NCI-H2171 (cell line): ENCODE measurements at regions not wholly inside any gene's neighbourhood (a gene's known extent, or its start where the extent isn't known, plus 50 kb on each side); places are given as distances from the start of the nearest gene placed in this dataset.
"Not testable (repeated sequence)": the region's sequence is repeated elsewhere in the genome, so short reads cannot be mapped to it uniquely, and the experiment has no call there.

Experiments
- DNase-seq: peaks from one replicate; lab custom pipeline; 2025; lab: John Stamatoyannopoulos, UW

DNA sequence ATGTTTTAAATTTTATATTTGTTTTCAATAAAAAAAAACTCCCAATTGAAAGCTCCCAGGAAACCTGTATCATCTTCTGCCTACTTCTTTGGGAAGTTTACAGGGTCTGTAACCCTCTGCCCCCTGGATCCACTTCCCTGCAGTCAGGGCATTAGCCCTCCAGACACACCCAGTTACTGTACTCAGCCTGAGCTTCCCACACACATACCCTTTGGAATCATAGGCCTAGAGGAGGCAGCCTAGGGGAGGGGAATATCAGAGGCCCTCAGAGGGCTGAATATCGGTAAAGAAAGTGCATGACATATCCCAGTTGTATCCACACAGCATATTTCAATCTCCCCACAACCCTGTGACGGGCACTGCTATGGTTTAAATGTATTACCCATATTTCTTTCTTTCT, 56.2 kb upstream of the TFPI start:
- not testable (repeated sequence) for DNase-seq

DNA sequence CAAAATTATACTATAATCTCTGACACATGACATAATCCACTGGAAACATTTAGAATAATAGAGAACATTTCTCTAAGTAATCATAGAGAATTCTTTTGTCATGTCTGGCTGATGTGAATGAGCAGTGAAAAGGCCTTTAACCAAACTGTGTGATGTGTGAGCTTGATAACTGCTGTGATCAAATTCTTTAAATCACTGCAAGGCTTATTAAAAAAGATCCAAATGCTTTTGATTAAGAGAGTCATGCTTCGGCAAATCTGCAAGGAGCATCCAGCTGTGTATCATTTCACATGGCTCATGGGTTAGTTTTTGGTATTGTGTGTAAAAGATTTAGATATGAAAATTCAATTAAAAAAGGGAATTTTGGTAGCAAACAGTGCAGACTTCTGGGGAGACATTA, 58.6 kb upstream of the TFPI start:
- DNase-seq, result no peak

GRCh38 chr2:187614756-187615155, 60.5 kb upstream of the TFPI start:
- no peak for DNase-seq

DNA sequence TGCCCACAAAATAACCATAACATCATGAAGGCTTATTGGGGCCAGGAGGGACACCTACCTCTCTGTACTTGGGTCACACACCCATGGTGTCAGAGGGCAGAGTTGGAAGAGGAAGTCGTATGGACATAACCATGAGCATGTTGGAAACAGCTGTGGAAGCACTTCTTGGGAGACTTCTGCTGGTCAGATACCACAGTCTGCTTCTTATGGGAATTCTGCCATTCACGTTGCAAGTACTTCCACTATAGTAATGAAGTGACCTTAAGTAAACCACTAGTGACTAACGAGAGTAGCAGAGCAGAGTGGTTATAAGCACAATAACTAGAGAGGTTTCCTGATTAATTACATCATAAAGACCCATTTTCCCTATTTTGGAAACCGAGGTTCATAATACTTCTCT, 61.1 kb upstream of the TFPI start:
- no peak for DNase-seq

- no peak for DNase-seq
These were observed 61.7 kb upstream of the TFPI start for GRCh38 chr2:187615902-187616301.

DNA sequence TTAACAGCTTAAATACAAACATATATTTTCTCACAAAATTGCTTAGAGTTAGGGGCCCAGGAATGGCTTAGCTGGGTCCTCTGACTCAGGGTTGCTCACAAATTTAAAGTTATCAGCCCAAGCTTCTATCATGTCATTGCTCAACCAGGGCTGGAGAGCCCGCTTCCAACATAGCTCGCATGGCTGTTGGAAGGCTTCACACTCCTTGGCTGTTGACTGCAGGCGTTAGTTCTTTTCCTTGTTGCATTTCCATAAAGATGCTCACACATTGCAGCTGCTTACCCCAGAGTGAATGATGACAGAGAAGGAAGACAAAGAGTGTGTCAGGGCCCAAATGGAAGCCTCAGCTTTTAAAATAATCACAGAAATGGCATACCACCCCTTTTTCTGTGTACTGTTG, 62.9 kb upstream of the TFPI start:
- DNase-seq, result no peak

GRCh38 chr2:187617905-187618304, 63.7 kb upstream of the TFPI start:
- no peak for DNase-seq

DNA sequence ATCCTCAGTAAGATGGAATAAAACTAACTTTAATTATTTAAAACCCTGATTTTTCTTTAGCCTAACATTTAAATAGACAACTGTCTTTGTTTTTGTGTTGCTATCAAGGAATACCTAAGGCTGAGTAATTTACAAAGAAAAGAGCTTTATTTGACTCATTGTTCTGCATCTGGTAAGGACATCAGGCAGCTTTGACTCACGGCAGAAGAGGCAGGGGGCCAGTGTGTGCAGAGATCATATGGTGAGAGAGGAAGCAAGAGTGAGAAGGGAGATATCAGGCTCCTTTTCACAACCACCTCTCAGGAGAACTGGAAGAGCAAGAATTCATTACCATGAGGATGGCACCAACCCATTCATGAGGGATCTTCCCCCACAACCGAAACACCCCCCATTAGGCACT, 64.6 kb upstream of the TFPI start:
- no peak for DNase-seq

GRCh38 chr2:187627153-187627552, 72.9 kb upstream of the TFPI start:
- DNase-seq, result no peak

- DNase-seq, result not testable (repeated sequence)
These were observed 82.6 kb upstream of the TFPI start for GRCh38 chr2:187636731-187637391.

DNA sequence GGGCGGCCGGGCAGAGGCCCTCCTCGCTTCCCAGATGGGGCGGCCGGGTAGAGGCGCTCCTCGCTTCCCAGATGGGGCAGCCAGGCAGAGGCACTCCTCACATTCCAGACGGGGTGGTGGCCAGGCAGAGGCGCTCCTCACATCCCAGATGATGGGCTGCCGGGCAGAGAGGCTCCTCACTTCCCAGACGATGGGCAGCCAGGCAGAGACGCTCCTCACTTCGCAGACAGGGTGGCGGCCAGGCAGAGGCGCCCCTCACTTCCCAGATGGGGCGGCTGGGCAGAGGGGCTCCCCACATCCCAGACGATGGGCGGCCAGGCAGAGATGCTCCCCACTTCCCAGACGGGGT, 83.1 kb upstream of the TFPI start:
- not testable (repeated sequence) for DNase-seq

- not testable (repeated sequence) for DNase-seq
These were observed 83.5 kb upstream of the TFPI start for GRCh38 chr2:187637771-187638170.

DNA sequence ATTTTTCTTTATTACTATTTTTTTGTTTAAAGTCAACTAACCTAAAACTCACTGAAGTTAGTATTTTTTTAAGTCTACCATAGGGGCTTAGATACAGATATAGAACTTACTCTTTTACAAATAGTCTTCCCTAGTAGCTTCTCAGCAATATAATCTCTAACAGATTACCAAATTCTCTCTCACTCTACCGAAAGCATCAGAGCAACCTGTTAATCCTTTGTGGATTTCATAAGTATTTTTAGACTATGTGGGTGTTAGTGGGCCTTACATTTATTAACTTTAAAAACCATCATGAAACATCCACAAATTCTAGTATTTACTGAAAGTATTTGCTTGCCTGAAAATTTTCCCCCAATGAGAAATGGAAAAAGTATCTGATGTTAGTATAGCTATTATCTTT, 84.6 kb upstream of the TFPI start:
- DNase-seq, result no peak

DNA sequence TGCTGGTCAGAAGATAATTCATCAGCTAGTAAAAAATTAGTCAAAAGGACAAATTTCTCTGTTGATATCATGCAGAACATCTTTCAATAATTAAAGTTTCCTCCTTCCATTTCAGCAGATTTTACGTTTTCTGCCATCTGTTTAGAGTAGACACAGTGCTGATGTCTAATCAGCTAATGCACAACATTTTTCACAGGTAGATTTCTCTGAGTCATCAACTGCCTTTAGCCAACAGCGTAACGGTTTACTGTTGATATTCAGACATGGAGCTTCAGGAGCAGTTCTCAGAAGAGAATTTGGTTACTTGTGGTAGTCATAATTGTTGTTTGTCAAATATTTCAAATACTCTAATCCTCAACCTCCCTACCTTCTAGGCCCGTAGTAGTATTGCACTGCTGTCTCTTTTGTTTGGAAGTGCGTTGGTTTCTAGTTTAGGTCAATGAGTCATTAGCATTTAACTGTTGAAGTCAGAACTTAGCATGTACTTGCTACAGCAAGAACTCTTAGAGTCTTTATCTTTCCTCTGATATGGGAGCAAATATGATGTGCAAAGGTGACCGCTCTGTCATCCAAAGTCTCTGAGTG, 86.8 kb upstream of the TFPI start:
- no peak for DNase-seq

DNA sequence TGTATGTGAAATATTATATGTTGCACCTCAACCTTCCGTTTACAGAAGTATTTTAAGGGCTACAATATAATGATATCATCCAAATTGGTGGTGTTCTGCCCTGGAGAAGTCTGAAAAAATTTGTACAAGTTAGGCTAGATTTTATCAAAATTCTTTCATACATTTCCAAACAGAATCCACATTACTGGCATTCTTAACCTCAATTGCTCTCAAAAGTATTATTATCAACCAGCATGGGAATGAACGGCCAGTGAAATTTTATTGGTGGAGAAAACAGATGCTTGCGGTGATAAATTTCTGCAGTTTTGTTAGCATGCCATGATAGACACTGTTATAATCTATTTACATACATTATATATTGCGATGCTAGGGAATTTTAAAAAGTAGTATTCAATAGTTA, 88.3 kb upstream of the TFPI start:
- no peak for DNase-seq

- DNase-seq, result no peak
These were observed 90.3 kb upstream of the TFPI start for GRCh38 chr2:187644486-187644885.

GRCh38 chr2:187644981-187645380, 90.7 kb upstream of the TFPI start:
- DNase-seq, result no peak

DNA sequence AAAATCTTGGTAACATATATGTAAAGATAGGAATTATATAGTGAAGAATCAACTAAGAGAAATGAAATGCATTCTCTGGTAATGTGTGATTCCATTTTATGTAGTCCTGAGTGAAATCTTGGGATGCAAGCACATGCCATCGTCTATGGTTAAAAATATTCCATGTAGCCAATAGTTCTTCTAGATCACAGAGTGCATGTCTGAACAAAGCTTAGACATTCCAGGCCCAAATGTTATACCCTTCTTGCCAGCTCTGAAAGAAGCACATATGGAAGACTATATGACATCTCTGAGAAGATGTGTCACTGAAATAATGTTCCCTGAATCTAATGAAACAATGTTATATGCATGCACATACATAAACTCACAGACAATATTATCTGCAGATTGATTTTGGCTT, 92.3 kb upstream of the TFPI start:
- no peak for DNase-seq

- peak; percentile 45 for DNase-seq
These were observed 100.3 kb upstream of the TFPI start for GRCh38 chr2:187654535-187654934.

GRCh38 chr2:187655001-187655400, 100.8 kb upstream of the TFPI start:
- no peak for DNase-seq

DNA sequence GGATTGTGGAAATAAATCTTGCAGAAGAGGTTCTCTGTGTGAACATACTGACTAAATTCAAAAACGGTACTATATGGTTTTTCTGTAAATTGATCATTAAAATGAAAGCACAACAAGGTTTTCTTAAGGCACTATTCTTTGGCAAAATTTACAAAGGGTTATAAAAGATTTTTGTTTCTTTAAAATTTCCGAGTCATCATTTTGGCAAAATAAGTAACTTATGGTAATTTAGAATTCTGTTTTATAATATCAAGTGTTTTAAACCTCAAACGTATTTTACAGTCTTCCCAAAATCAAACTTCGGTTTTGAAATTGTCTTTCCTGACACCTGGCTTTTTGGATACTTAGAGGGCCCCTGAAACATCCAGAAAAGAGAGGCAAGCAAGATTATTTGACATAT, 101.9 kb upstream of the TFPI start:
- no peak for DNase-seq

- no peak for DNase-seq
These were observed 104.8 kb upstream of the TFPI start for GRCh38 chr2:187658952-187659525.

- not testable (repeated sequence) for DNase-seq
These were observed 121.8 kb upstream of the TFPI start for GRCh38 chr2:187676050-187676449.

- DNase-seq, result no peak
These were observed 125.2 kb upstream of the TFPI start for GRCh38 chr2:187679454-187679853.
